ENCODE measurements at regions not wholly inside any gene's neighbourhood (a gene's known extent, or its start where the extent isn't known, plus 50 kb on each side); places are given as distances from the start of the nearest gene placed in this dataset.
"Not testable (repeated sequence)": the region's sequence is repeated elsewhere in the genome, so short reads cannot be mapped to it uniquely, and the experiment has no call there.

DNA sequence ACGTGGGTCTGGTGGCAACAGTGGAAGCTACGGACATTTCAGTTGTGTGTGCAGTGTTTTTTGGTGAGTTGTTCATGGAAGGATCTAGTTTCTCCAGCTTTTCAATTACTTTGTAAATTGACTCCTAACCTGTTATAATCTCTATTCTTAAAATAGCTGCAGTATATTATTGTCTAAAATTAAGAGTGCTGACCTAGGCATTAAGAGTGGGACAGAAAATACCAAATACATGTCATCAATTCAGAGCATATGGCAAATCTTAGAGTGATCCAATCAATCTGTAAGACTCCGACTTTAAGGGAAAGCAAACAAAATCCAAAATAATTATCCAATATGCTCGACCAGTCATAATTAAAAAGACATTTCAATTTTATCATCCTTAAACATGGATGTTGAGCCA, 338.1 kb upstream of the PCDH9 start:
- no peak for DNase-seq (ENCODE audit: low read depth)

- no peak for DNase-seq (ENCODE audit: low read depth)
These were observed 327.6 kb upstream of the PCDH9 start for GRCh38 chr13:67557642-67558241.

DNA sequence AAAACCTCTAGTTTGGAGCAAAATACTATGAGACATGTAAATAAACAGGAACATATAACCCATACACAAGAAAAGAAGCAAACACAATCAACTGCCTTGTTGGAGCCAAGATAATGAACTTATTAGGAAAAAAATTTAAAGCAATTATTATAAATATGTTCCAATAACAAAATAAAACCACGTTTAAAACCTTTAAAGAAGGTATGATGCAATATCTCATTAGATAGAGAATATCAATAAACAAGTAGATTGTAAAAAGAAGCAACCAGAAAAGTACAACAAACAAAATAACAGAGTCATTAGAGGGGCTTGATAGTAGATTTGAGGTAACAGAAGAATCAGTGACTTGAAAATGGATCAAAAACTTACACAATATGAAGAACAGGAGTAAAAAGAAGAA, 327.0 kb upstream of the PCDH9 start:
- DNase-seq (ENCODE audit: low read depth), result no peak

GRCh38 chr13:67554746-67555452, 324.8 kb upstream of the PCDH9 start:
- no peak for DNase-seq (ENCODE audit: low read depth)

GRCh38 chr13:67554286-67554685, 324.1 kb upstream of the PCDH9 start:
- no peak for DNase-seq (ENCODE audit: low read depth)

DNA sequence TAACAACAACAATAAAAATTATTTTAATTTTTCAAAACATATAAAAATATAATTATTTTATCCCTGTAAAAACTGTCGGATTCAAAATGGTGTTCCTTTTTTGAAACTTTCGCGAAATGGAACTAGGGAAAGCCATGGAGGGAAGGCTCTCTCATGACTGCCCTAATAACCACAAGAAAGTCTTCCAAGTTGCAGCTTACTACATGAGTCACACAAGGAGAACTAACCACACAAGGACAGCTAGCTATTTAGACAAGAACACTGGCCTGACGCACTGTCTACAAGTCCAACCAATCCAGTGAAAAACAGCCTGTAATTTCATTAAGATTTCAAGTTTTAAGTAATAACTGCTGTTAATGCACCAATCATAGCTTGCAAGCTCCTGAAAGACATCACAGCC, 319.2 kb upstream of the PCDH9 start:
- peak; percentile 18 for DNase-seq (ENCODE audit: low read depth)

DNA sequence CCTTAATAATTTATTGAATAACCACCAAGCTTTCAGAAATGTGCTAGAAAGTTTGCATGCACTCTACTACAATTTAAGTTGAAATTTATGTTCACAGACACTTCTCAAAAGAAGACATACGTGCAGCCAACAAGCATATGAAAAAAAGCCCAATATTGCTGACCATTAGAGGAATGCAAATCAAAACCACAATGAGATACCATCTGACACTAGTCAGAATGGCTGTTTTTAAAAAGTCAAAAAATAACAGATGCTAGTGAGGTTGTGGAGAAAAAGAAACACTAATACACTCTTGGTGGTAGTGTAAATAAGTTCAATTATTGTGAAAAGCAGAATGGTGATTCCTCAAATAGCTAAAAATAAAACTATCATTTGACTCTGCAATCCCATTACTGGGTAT, 308.8 kb upstream of the PCDH9 start:
- no peak for DNase-seq (ENCODE audit: low read depth)

DNA sequence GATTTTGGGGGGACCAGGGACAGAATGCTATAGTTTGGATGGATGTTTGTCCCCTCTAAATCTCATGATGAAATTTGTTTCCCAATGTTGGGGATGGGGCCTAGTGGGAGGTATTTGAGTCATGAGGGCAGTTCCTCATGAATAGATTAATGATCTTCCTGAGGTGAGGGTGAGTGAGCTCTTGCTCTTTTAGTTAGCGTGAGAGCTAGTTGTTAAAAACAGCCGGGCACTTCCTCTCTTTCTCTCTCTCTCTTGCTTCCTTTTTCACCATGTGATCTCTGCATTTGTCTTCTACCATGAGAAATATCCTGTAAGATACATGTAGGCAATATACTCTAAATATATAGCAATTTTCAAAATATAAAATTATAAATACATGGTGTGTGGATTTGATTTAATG, 290.8 kb upstream of the PCDH9 start:
- no peak for DNase-seq (ENCODE audit: low read depth)

GRCh38 chr13:67519356-67519755, 289.2 kb upstream of the PCDH9 start:
- no peak for DNase-seq (ENCODE audit: low read depth)

- no peak for DNase-seq (ENCODE audit: low read depth)
These were observed 288.6 kb upstream of the PCDH9 start for GRCh38 chr13:67518785-67519184.

- peak; percentile 0 for DNase-seq (ENCODE audit: low read depth)
These were observed 285.8 kb upstream of the PCDH9 start for GRCh38 chr13:67515895-67516294.

- DNase-seq (ENCODE audit: low read depth), result no peak
These were observed 278.9 kb upstream of the PCDH9 start for GRCh38 chr13:67509018-67509417.

- not testable (repeated sequence) for DNase-seq (ENCODE audit: low read depth)
These were observed 278.1 kb upstream of the PCDH9 start for GRCh38 chr13:67508275-67508674.

GRCh38 chr13:67506407-67506806, 276.3 kb upstream of the PCDH9 start:
- no peak for DNase-seq (ENCODE audit: low read depth)

DNA sequence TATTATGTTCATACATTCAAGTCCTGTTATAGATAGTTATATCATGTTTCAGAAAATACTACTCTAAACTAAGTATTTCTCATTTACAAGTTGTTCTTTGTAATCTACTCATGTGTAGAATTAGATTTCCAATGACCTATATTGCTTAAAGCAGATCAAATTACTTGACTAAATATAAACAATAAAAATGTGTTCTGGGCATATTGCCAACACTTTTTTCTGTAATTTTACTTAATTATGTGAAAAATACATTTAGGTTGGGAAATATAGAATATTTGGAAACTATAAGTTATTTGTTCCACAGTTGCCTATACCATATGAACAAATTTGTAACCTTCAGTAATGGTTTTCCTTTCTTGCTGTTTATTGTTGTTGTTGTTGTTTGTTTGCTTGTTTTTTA, 275.2 kb upstream of the PCDH9 start:
- no peak for DNase-seq (ENCODE audit: low read depth)

DNA sequence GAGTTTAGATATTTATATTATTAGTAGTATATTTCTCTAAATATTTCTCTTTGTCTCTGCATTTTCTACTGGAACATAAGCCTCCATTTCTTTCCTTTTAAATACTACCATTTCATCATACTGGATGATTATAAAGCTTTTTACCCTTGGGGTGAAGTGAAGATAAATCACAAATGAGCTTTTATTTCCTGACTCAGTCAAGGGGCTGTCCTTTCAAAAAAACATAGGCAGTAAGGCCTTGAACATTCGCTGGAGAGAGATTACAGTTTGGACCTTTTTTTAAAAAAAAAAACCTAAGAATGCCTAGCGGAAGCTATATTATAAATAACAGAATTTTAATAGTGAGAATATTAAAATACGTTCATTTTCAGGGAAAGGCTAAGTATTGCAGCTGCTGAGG, 268.8 kb upstream of the PCDH9 start:
- DNase-seq (ENCODE audit: low read depth), result no peak

GRCh38 chr13:67493835-67494234, 263.7 kb upstream of the PCDH9 start:
- no peak for DNase-seq (ENCODE audit: low read depth)

DNA sequence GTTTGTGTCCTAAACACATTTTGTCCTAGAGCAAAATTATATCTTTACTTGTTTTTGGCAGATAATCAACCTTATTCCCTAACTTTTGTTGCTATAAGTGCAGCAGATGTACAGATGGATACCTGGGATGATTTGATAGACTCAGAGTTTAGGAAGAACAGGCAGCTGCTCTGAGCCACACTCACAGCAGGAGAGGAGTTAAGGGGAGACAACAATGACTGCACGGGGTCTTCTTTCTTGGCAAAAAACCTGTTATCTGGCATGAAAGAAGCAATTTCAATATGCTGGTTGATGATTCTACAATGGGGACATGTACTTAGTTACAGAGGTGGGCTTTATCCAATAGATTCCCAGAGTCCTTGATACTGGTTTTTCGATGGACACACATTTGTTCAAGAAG, 258.9 kb upstream of the PCDH9 start:
- DNase-seq (ENCODE audit: low read depth), result no peak

DNA sequence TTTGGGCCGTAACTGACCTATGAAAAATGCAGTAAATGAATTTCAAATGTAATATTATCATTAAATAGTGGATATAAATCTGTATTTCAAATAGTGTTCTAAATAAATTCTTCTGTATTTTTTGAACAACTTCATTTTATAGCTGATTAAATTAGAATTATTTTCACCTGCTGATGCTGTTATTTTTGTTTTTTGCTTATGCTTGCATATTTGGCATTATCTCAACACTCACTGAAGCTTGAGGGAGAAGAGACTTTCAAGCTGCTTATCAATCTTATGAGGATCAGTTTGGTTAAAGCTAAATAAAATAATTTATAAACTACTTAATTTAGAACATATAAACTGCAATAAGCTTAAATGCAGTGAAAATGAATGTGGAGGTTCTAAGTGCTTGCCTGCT, 251.3 kb upstream of the PCDH9 start:
- no peak for DNase-seq (ENCODE audit: low read depth)

DNA sequence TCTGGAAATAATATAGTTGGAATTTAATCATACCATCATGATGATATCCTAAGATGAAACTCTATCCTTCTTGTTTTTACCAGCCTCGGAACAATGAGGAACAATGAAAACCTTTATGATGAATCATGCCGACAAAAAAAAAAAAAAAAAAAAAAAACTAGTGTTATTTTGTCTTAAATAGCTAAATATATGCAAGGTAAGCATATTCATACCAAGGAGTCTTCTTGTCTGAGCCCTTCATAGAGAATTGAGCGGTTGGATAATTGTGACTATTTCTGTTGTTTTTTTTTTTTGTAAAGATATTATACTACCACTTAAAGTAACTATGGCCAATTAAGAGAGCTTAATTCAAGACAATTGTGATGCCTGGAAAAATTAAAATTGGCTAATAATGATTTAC, 244.0 kb upstream of the PCDH9 start:
- DNase-seq (ENCODE audit: low read depth), result no peak

GRCh38 chr13:67469623-67470022, 239.5 kb upstream of the PCDH9 start:
- DNase-seq (ENCODE audit: low read depth), result no peak

- no peak for DNase-seq (ENCODE audit: low read depth)
These were observed 236.4 kb upstream of the PCDH9 start for GRCh38 chr13:67466569-67466968.

DNA sequence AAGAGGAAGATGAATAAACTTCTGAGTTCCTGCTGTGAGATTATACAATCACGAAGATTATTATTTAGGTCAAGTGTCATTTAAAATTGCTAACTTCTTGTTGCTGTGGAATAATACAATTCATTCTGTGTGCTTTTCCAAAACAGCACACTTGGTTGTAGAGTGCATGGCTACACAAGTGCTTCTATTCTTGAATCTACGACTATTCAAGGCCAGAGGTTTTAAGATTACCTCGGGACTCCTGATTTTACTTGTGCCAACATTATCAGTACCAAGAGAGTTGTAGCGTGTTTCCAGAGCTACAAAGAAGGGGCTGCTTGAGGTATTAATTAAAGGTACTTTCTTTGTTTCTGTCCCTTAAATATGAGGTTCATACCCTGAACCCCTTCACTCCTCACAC, 234.0 kb upstream of the PCDH9 start:
- DNase-seq (ENCODE audit: low read depth), result no peak

GRCh38 chr13:67462098-67462497, 232.0 kb upstream of the PCDH9 start:
- DNase-seq (ENCODE audit: low read depth), result no peak
